Right lobe of liver (tissue), 4 donors: ENCODE measurements at regions not wholly inside any gene's neighbourhood (a gene's known extent, or its start where the extent isn't known, plus 50 kb on each side); places are given as distances from the start of the nearest gene placed in this dataset.

Experiments
- POLR2A ChIP-seq: fragments of 450-650 bp; IDR thresholded peaks from one replicate; pipeline ENCODE4 v1.6.1; 2017; ENCODE audit warnings: antibody characterized with exemption, mild to moderate bottlenecking
- TF ChIP-seq, protein P1 (sequence below), 4 donors: fragments of 200-600 bp in 3 of 4; fragments of 450-650 bp in 1 of 4; IDR thresholded peaks; one replicate each; pipeline versions ENCODE4 v1.5.1 to v1.8.0; 2016 to 2022; ENCODE audit warnings: antibody characterized with exemption in 4 of 4, mild to moderate bottlenecking in 2 of 4
- donor health status: DM: no; HTN: no; CAD: no.
- donor health status: DM: no; HTN: no; CAD: no.
- donor health status: DM: no; HTN: yes; CAD: no.

DNA sequence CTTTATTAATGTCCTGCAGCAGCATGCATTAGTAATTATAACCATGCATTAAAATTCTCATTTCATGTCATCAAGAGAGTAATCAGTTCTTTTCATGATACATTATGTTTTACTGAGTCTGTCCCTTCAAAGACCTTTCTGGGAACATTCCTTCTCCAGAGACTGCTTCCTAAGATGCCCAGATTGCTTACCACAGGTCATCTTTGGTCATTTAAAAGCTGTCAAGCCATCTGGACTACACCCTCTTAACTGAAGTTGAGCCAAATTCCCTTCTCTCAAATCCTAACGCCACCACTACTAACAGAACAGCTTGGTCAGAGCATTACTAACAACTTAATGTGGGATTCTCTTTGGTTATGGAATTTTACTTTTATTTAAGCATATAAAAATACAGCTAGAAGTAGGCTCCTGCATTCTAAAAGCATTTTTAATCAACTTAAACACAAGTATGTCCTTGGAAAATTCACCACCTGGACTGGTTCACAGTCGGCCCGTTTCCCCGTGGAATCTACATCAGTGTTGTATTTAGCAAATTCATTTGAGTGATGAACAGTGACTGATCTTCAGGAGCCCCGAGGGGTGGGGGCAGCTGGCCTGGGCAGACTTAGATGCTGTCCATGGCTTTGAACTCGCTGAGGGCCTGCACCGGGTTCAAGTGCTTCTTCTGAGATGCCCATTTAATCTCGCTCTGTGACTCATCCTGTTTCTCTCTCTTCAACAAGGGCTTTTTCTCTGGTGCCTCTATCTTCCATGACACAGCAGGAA lies 92.8 kb upstream of the CCDC112 start:
- TF ChIP-seq, protein P1, sequence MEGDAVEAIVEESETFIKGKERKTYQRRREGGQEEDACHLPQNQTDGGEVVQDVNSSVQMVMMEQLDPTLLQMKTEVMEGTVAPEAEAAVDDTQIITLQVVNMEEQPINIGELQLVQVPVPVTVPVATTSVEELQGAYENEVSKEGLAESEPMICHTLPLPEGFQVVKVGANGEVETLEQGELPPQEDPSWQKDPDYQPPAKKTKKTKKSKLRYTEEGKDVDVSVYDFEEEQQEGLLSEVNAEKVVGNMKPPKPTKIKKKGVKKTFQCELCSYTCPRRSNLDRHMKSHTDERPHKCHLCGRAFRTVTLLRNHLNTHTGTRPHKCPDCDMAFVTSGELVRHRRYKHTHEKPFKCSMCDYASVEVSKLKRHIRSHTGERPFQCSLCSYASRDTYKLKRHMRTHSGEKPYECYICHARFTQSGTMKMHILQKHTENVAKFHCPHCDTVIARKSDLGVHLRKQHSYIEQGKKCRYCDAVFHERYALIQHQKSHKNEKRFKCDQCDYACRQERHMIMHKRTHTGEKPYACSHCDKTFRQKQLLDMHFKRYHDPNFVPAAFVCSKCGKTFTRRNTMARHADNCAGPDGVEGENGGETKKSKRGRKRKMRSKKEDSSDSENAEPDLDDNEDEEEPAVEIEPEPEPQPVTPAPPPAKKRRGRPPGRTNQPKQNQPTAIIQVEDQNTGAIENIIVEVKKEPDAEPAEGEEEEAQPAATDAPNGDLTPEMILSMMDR (IDR thresholded peaks at IDR 0.05): no peak
- no peak for TF ChIP-seq POLR2A
